Lower leg skin (tissue), 3 donors: ENCODE measurements at regions not wholly inside any gene's neighbourhood (a gene's known extent, or its start where the extent isn't known, plus 50 kb on each side); places are given as distances from the start of the nearest gene placed in this dataset.

Source experiments
- CTCF ChIP-seq, 3 donors: fragments of 450-650 bp; IDR thresholded peaks; one replicate each; pipeline ENCODE4 v1.5.1; 2016; ENCODE audit warnings: antibody characterized with exemption in 3 of 3, mild to moderate bottlenecking in 3 of 3, moderate library complexity in 2 of 3
- POLR2A ChIP-seq, 2 donors: fragments of 450-650 bp; IDR thresholded peaks; one replicate each; pipeline ENCODE4 v1.6.1; 2016 to 2017; ENCODE audit warnings: antibody characterized with exemption in 2 of 2, mild to moderate bottlenecking in 1 of 2, moderate library complexity in 1 of 2

- TF ChIP-seq CTCF (IDR thresholded peaks at IDR 0.05) (no peak), POLR2A (IDR thresholded peaks at IDR 0.05) (no peak)
These were observed 244.7 kb upstream of the RSPO3 start for GRCh38 chr6:126873791-126874190.
